Right kidney (tissue), 1 donor: ENCODE measurements at regions not wholly inside any gene's neighbourhood (a gene's known extent, or its start where the extent isn't known, plus 50 kb on each side); places are given as distances from the start of the nearest gene placed in this dataset.
"Not testable (repeated sequence)": the region's sequence is repeated elsewhere in the genome, so short reads cannot be mapped to it uniquely, and the experiment has no call there.

Source experiments
- DNase-seq: peaks from one replicate; pipeline ENCODE4 v3.0.0-alpha.2; 2016

- DNase-seq = no peak
Measured at GRCh38 chr5:89199306-89199705, 316.3 kb upstream of the MEF2C start.

GRCh38 chr5:89191374-89191773 lies 308.4 kb upstream of the MEF2C start:
- no peak for DNase-seq

- no peak for DNase-seq
Measured at GRCh38 chr5:89190515-89191265, 307.7 kb upstream of the MEF2C start.

DNA sequence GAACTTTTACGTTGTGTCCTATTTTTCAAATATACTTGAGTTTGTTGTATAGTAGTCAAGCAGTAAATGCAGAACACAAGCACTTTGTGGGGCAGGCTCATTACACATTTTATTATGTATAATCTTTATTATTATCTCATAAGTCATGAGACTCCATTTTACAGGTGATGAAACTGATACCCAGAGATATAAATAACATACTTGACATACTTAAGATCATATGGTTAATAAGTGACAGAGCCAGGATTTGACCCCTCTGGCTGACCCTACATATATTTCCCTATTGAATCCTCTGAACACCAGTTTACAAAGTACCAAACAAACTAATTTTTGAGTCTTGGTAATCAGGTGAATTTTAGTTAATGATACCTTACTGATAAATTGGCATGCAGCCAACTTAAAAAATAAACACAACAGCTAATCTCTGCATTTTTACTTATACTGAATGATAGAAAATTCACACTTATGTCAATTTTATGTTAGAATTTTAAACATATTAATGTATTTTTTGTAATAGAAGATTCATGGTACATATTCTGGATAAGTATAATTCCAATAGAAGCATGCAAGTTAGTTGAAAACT lies 305.0 kb upstream of the MEF2C start:
- no peak for DNase-seq

- DNase-seq = no peak
Measured at GRCh38 chr5:89187268-89187667, 304.3 kb upstream of the MEF2C start.

DNA sequence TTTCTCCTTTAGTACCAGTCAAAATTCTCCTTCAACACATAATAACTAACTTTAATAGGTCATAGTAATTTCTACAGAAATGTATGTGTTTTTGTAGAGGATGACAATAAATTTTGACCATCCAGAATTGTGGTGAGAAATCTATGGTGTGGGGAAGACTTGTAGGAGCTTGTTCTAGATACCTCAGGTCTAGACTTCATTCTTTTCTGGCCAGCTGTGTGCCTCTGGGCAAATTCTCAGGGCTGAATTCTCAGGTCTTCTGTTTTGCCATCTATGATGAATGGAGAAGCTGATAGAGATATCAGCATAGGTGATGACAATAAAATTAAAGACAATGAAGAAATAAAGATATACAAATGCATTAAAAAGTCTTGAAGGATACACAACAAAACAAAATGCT lies 298.6 kb upstream of the MEF2C start:
- no peak for DNase-seq

GRCh38 chr5:89179731-89180130 lies 296.7 kb upstream of the MEF2C start:
- DNase-seq = no peak

DNA sequence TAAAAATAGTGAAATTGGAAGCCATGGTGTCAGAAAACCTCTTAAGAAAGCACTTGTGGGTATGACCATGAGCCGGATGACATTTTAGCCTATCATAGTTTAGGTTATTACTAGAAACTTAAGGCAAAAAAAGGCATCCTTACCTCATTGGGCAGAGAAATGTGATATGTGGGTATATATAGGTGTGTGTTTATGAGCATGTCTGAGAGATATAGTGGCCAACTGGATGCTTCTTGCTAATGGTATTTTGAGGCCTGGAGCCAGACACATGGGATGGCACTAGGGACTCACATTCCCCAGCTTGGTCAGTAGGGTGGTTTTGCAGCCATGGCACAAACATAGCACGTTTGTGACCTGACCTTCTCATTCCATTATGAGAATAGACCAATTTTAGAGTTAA lies 295.6 kb upstream of the MEF2C start:
- DNase-seq = no peak

DNA sequence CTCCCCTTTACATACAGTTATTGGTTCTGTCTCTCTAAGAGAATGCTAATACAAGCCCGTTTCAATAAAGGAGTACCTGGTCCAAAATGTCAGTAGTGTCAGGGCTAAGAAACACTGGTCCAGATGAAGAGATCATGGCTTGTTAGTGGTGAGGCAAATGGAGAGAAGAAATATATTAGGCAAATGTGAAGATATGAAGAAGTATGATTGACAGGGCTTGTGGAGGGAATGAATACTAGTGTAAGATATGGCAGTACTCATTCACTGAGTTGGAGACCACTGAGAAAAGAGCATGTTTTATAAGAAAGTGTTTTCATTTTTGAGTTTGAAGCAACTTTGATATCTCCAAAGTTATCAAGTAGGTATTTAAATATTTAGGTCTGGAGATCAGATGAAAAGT lies 290.5 kb upstream of the MEF2C start:
- DNase-seq = no peak

DNA sequence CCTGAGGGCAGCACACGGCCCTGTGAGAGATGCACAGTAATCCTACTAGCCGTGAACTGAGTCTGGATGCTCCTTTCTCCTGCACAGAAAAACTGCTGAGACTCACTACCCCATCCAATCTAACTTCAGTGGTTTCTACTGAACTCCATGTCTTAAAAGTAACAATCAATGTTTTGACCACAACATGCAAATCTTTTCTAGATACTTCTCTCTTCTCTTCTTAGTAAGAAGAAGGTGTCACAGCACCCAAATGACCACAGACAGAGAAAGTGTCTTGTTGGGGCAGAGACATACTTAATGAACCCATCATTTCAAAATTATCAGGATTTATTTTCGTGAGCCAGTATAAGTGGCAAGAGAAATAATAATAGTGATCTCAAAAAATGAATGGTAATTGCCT lies 285.8 kb upstream of the MEF2C start:
- DNase-seq = no peak

DNA sequence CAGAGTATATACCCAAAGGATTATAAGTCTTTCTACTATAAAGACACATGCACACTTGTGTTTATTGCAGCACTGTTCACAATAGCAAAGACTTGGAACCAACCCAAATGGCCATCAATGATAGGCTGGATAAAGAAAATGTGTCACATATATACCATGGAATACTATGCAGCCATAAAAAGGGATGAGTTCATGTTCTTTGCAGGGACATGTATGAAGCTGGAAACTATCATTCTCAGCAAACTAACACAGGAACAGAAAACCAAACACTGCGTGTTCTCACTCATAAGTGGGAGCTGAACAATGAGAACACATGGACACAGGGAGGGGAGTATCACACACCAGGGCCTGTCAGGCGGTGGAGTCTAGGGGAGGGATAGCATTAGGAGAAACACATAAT lies 281.7 kb upstream of the MEF2C start:
- not testable (repeated sequence) for DNase-seq

DNA sequence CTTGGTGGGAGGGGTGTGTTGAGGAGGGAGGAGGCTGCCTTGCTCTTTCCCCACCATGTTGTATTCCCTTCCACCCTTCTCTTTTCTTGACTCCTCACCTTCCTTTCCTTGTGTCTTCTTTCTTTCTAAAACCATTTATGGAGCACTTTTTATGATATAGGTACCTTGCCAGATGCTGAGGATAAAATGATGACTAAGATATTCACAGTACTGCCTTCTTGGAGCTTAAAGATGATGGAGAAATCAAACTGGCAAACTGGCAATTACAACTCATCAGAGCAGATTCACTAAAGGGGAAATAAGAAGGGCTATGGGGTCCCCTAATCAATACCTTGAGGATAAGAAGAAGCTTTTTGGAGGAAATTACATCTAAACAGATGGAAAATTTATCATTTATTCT lies 273.2 kb upstream of the MEF2C start:
- DNase-seq = no peak

GRCh38 chr5:89147031-89147430 lies 264.0 kb upstream of the MEF2C start:
- DNase-seq = no peak

GRCh38 chr5:89137148-89137547 lies 254.2 kb upstream of the MEF2C start:
- DNase-seq = no peak

DNA sequence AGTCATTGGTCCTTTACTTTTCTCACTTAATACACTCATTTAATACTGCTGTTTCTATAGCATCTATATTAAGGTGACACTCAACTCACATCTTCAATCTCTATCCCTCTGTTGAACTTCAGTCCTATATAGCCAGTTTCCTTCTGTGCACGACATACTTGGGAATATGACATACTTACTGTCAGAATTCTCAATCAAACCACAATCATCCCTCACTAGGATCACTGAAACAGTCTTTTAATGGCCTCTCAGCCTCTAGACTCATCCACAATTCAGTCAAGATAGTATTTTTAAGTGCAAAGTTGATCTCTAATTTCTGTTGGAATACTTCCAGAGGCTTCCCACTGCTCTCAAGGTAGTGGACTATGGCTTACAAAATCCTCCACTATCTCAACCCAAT lies 251.0 kb upstream of the MEF2C start:
- no peak for DNase-seq

DNA sequence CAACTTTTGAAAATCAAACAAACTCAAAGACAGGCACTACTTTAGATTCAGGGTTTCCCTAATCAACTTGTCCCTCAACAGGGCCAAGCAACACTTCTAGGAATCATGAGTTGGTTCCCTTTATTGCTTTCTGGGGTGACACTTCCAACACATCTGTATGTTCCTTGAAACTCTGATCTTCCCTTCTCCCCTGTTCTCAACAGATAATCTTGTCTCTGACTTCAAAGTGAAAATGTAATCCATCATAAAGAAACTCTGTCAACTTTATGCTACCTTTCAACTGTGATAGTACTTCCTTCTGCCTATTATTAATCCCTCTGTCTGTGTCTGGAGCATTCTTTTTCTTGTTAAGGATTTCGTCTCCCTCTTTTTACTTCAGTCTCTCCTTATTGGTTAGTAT lies 250.1 kb upstream of the MEF2C start:
- DNase-seq = no peak

DNA sequence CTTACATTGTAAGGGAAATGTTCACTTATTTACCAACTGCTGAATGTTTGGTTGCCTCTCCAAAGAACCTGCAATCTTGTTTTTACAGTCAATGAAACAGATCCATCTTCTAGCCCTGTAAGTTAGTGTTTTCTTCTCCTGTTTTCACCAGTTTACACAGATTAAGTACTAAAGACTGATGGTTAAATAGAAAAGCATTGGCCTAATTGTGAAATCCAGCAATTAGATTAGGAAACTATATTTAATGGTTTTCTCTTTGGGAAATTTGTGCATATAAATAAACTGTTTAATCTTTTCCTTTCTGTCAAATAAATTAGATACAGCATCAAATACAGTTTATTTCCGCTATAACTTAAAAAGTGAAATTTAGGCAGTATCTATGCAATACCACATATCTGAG lies 247.9 kb upstream of the MEF2C start:
- DNase-seq = no peak

- no peak for DNase-seq
Measured at GRCh38 chr5:89129941-89130340, 247.0 kb upstream of the MEF2C start.

DNA sequence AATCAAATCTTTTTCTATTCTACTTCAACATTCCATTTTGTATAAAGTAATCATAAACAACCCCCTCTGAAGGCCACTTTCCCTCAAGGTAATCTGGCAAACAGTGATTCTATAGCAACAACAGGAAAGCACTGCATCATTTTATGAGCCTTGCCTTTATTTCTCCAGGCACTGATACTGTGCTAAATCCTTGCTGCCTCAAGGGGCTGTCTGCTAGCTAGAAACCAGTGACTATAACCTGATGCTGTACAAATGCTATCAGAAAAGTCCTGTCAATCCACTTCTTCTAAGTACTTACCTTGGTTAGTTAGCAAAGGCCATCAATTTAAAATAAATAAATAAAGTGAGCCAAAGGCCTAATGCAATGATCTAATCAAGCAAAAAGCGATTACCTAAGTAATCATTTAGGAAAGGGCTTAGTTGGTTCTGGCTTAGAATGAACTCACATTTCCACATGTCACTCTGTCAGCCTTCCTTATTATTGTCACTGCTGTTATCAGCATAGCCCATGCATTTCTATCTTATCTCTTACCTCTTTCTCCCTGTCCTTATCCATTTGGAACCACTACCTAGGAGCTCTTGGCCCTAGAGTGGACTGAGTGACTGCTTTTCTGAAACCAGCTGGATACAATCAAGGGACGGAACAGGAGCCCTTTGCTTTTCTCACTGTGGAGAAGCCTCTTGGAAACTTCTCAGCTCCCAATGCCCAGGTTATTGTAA lies 246.1 kb upstream of the MEF2C start:
- no peak for DNase-seq

GRCh38 chr5:89128092-89128491 lies 245.1 kb upstream of the MEF2C start:
- DNase-seq = no peak

GRCh38 chr5:89127191-89127590 lies 244.2 kb upstream of the MEF2C start:
- no peak for DNase-seq

DNA sequence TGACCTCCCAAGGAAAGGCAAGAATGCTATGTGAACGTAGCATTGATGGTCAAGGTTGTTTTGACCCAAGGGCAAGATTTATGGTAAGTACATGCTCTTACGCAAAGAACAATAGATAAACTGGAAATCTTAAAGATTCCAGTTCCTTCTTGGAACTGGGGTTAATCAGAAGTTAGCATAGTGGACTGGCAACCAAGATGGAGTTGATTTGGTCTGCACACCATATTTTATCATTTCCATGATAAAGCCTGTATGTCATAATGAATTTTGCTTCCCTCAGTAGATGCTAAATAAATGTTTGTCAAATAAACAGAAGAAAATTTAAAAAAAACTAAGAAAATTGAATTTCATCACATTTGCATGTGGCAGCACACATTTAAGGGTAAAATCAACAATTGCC lies 242.4 kb upstream of the MEF2C start:
- no peak for DNase-seq

GRCh38 chr5:89123581-89123980 lies 240.6 kb upstream of the MEF2C start:
- DNase-seq = no peak

- DNase-seq = no peak
Measured at GRCh38 chr5:89120719-89121118, 237.7 kb upstream of the MEF2C start.
